DMS 273 treated with DMSO at 0.1 percent for 48 hours (cell line): ENCODE measurements at regions not wholly inside any gene's neighbourhood (a gene's known extent, or its start where the extent isn't known, plus 50 kb on each side); places are given as distances from the start of the nearest gene placed in this dataset.
"Not testable (repeated sequence)": the region's sequence is repeated elsewhere in the genome, so short reads cannot be mapped to it uniquely, and the experiment has no call there.

Experiments used
- DNase-seq: peaks from one replicate; lab custom pipeline; 2025; lab: John Stamatoyannopoulos, UW

GRCh38 chr18:53920312-53921075 is 304.0 kb downstream of the MBD2 start:
- DNase-seq: no peak

- no peak for DNase-seq
Measured at GRCh38 chr18:53918091-53918490, 306.4 kb downstream of the MBD2 start.

GRCh38 chr18:53911200-53911599 is 313.3 kb downstream of the MBD2 start:
- DNase-seq: no peak

- no peak for DNase-seq
Measured at GRCh38 chr18:53909668-53910067, 314.8 kb downstream of the MBD2 start.

- no peak for DNase-seq
Measured at GRCh38 chr18:53907921-53908320, 316.5 kb downstream of the MBD2 start.

- no peak for DNase-seq
Measured at GRCh38 chr18:53906681-53907080, 317.8 kb downstream of the MBD2 start.

- no peak for DNase-seq
Measured at GRCh38 chr18:53894675-53895442, 329.6 kb downstream of the MBD2 start.

- no peak for DNase-seq
Measured at GRCh38 chr18:53887447-53887846, 337.0 kb downstream of the MBD2 start.

GRCh38 chr18:53886058-53886457 is 338.4 kb downstream of the MBD2 start:
- DNase-seq: no peak

GRCh38 chr18:53883771-53884170 is 340.7 kb downstream of the MBD2 start:
- no peak for DNase-seq

GRCh38 chr18:53874103-53874502 is 350.4 kb downstream of the MBD2 start:
- DNase-seq: no peak

GRCh38 chr18:53864770-53865169 is 359.7 kb downstream of the MBD2 start:
- no peak for DNase-seq

- no peak for DNase-seq
Measured at GRCh38 chr18:53862921-53863320, 361.5 kb downstream of the MBD2 start.

GRCh38 chr18:53861185-53861584 is 363.3 kb downstream of the MBD2 start:
- DNase-seq: no peak

GRCh38 chr18:53859764-53860163 is 364.7 kb downstream of the MBD2 start:
- DNase-seq: no peak

- no peak for DNase-seq
Measured at GRCh38 chr18:53850902-53851301, 373.6 kb downstream of the MBD2 start.

- DNase-seq: no peak
Measured at GRCh38 chr18:53843763-53844162, 380.7 kb downstream of the MBD2 start.

- no peak for DNase-seq
Measured at GRCh38 chr18:53843113-53843760, 381.2 kb downstream of the MBD2 start.

GRCh38 chr18:53838746-53839145 is 385.7 kb downstream of the MBD2 start:
- no peak for DNase-seq

- not testable (repeated sequence) for DNase-seq
Measured at GRCh38 chr18:53821141-53821540, 403.3 kb downstream of the MBD2 start.

GRCh38 chr18:53819671-53820070 is 404.8 kb downstream of the MBD2 start:
- no peak for DNase-seq

GRCh38 chr18:53819174-53819573 is 405.3 kb downstream of the MBD2 start:
- DNase-seq: no peak
